GM18499 (cell line): ENCODE measurements at regions not wholly inside any gene's neighbourhood (a gene's known extent, or its start where the extent isn't known, plus 50 kb on each side); places are given as distances from the start of the nearest gene placed in this dataset.
"Not testable (repeated sequence)": the region's sequence is repeated elsewhere in the genome, so short reads cannot be mapped to it uniquely, and the experiment has no call there.

Source experiments
- ATAC-seq: cut with Tn5 transposase; IDR thresholded peaks from one replicate; pipeline ENCODE4 v1.9.1; 2021; ENCODE audit warnings: moderate number of reproducible peaks; ENCODE audit not compliant: insufficient read depth, unreplicated experiment

DNA sequence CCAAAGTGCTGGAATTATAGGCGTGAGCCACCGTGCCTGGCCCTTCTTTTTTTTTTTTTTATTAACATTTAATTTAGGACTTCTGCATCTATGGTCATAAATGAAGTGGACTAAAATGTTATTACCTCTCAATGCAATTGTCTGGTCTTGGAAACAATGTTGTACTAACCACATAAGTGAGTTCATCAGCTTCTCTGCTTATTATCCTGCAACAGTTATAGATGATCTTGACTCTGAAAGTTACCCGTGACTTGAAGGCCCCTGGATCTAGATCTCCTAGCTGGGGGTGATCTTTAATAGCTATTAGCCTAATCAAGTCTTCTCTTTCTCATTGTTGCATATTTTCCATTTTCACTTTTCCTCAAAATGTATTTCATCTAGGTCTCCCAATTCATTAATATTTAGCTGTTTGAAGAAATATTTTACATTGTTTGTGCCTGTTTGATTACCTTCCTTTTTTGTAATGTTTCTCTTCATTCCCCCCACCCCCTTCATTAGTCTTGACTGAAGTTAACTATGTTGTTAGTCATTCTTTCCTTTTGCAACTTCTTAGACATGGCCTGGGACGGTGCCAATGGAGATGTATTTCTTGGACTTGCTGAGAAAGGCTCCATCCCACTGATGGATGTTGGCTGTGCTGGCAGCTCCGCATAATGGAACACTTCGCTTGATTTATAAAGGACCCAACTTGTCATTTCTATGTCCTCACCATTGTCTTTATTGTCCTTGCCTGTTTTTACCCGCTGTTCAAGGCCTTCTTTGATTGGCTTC, 141.6 kb upstream of the RIOK3 start:
- no peak for ATAC-seq

DNA sequence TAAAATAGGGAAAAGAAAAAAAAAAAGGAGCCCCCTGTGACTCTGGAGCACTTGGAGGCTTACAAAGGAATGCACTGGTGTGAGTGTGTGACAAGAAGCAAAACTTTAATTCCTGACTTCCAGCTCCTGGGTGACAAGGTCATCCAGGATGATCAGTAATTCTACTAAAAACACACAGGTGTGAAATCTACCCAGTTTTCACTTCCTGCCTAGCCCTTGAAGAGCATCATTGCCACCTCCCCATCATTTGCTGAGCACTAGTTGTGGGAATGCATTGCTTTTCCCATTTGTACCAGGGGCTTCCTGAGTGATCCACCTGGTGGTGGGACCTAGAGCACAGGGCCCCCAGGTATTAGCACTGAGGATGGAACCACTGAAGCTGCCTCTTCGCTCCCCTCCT, 139.7 kb upstream of the RIOK3 start:
- ATAC-seq = no peak

DNA sequence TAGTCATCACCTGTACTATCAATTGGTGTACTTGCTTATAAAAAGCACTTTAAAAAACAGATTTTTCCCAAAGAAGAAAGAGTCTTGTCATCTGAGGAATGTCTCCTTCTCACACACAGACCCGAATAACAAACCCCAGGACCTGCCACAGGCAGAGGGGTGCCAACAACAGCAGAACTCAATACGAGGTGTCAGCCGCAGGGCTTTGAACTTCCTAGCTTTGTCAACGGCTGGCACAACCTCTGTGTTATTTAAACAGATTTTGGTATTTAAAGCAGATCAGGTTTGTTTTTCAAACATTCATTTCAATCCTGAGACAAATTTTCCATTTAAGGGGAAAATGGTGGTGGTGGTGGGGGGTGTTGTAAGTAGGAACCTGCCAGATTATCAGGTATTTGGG, 138.4 kb upstream of the RIOK3 start:
- ATAC-seq = no peak

DNA sequence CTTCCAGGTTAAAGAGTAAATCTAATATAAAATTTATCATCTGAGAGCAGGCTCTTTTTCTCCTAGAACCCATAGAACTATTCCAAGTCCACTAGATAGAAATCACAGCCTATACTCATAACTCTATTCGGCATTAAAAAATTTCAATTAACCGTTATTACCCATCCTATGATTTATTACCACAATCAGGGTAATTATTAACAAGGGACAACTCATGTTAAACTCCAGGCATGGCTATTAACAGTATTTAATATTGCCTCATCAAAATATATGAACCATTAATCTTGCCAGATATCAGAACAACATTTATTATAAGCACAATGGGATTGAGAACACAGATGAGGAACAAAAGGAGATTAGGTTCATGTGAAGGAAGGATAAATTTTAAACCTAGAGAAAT, 136.8 kb upstream of the RIOK3 start:
- ATAC-seq = no peak

DNA sequence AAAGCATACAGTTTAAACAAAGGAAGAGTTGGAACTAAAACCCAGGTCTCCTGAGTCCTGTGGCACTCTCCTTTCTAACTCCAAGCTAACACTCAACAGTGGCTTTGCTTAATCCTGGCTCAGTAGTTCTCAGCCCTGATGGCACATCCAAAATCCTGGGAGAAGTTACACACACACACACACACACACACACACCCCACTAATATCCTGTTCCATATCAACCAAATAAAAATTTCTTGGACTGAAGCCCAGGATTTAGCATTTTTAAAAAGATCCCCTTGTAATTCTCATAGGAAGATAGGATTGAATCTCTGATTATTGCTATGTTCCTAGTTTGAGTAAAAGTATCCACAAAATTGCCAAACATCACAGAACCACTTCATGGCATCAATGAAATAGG, 136.1 kb upstream of the RIOK3 start:
- no peak for ATAC-seq

DNA sequence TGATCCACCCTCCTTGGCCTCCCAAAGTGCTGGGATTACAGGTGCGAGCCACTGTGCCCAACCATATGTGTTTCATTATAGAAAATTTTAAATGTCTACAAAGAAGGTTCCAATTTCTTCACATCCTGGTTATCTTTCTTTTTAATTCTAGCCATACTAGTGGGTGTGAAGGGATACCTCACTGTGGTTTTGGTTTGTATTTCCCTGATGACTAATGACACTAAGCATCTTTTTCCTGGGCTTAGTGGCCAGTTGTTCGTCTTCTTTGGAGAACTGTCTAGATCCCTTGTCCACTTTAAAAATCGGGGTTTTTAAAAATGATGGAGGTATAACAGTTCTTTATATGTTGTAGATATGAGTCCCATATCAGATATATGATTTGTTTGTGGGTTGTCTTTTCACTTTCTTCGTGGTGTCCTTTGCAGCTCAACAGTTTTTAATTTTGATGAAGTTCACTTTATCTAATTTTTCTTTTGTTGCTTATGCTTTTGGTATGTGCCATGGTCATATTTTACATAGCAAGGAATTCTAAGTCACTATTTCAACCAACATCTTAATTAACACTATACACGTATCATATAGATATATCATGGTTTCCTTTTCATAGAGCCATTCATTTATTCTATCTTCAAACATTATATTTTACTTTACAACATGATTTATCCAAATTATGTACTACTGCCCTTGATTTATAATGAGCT, 135.0 kb upstream of the RIOK3 start:
- ATAC-seq = no peak

DNA sequence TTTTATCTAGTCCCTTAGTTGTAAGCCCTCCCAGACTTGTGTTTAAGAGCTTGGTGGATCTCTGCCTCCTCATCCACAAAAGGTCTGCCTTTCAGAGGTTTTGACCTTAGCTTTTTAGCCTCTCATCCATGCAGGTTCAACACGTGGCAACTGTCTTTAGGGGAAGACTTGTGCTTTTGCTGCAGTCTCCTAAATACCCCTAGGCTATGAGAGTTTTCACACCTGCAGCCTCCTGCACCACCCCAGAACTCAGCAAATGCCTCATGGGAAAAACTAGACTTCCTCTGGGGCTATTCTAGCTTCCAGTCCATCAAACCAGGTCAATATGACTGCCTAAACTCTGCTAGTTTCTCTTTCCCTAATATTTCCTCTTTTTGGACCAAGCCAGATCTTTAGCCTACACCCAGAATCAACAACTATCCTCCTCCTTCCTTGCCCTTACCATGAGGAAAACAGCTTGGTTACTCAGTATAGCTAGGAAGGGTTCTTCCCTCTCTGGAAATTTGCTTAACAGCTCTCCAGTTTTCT, 132.3 kb upstream of the RIOK3 start:
- no peak for ATAC-seq

DNA sequence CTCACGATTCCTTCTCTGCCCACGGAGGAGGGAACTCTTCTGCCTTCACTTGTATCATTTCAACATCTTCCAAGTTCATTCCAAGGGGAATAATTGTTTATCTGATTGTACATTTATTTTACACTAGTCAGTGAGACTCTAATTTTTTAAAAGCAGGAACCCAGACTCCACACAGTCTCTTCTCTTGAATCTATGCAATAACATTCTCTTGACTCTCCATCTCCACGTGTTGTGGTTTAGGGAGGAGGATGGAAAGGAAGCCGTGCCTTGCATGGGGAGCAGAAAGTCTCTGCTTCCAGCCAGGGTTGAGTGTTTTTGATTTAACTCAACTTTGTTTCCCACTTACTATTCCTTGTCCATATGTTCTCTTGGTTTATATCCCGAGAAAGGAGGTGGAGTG, 131.1 kb upstream of the RIOK3 start:
- ATAC-seq = no peak

DNA sequence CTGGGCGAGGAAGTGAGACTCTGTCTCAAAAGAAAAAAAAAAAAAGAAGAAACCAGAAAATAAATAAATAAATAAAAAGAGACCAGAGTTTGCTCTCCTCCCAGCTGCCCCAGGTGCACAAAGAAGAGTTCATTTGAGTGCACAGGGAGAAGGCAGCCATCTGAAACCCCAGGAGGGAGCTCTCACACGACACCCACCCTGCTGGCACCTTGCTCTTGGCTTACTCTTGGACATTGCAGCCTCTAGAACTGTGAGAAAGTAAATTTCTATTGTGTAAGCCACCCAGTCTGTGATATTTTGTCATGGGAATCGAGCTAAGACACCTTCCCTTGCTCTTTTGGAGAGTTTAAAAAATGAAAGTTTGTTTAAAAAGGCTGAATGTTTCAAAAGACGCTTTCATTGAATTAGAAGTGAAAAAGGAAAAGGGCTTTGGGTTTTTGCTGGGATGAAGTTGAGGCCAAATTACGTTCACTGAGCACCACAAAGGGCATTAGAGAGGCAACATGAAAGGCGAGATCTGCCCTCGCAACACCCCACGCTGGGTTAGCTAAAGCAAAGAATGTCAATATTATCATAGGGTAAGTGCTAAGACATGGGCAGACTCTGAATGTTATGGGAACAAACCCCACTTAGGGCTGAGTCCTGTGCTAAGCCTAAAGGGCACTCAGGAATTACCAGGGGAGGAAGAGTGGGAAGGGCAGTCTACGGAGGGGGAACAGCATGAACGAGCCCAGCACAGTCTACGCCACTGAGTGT, 128.9 kb upstream of the RIOK3 start:
- ATAC-seq = no peak

DNA sequence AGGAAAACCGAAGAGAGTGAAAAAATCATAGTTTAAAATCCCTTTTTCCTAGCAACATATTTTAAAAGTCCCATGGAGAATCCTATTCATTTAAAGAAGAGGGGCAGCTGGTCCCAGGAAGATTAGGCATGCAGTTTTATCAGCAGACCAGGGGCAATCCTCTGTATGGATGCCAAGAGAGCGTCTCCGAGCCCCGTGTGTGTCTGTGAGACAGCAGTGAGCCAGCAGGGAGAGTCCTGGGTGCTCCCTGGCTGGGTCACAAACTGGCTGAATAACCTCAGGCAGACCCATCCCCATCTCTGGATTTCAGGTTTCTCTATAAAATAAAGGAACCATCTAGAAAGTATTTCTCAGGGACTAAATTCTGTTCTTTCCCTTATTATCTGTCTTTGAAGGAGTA, 128.2 kb upstream of the RIOK3 start:
- ATAC-seq = no peak

DNA sequence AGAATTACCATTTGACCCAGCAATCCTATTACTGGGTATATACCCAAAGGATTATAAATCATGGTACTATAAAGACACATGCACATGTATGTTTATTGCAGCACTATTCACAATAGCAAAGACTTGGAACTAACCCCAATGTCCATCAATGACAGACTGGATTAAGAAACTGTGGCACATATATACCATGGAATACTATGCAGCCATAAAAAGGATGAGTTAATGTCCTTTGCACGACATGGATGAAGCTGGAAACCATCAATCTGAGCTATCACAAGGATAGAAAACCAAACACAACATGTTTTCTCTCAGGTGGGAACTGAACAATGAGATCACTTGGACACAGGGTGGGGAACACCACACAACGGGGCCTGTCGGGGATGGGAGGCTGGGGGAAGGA, 123.4 kb upstream of the RIOK3 start:
- ATAC-seq = not testable (repeated sequence)

DNA sequence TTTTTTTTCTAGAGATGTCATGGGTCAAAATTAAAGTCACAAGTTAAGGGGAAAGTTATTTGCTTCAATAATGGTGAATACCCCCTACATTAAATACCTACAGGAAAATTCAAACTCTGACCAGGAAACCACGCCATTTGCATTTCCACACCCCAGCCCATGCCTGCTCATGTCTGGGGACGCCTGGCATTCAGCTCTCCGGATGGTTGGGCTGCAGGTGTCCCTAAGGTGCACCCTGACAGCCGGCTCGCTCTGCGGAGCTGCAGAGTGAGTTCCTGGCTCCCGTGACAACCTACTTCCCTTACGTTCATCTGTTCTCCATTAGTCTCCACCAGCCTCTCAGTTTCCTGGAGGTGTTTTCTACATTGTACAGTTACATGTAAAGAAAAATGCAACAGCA, 122.7 kb upstream of the RIOK3 start:
- no peak for ATAC-seq

DNA sequence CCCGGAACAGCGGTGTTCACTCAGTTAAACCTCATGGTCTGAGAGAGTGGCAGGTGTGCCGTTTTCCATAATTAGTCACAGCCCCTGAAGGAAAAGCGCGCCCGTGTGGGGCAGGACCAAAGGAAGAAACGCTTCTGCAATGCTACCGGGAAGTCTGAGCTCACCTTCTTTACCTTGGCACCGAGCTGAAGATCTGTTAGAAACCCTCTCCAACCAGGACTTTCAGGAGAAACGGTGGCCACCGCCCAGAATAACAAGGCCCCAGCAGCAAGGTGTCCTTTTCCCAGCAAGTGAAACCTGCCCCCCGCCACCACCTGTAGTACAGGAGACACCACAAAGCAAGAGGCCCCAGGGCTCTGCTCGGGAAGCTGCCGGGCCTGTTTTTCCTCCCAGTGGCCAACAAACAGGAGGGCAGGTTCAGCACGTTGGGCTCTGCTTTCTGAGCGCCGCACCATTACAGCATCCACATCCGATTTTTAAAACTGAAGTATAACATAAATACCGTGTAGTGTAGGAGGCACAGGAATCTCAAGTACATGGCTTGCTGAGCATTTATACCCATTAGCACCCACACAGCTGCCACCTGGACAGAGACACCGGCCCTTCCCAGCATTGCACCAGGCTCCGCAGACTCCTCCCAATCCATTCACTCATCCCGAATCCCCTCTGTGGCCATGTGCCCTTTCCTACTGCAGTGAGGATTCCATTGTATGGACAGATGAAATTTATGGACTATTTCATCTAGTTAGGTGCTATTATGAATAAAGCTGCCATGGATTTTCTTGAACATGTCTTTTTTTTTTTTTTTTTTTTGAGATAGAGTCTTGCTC, 121.8 kb upstream of the RIOK3 start:
- no peak for ATAC-seq

DNA sequence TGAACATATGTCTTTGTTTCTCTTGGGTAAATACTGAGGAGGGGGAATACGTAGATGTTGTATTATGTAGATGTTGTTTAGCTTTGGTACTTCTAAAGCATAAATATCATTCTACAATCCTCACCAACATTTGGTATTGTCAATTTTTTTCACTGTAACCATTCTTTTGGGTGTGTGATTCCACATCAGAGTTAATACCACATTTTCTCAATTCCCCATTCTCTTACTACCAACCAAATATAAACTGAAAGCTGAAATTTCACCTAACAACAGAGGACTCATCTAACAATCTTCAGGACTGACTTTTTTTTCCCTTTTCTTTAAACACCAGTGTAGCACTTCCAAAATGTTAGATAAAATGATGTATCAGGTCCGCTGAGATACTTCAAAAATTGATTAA, 120.7 kb upstream of the RIOK3 start:
- no peak for ATAC-seq

DNA sequence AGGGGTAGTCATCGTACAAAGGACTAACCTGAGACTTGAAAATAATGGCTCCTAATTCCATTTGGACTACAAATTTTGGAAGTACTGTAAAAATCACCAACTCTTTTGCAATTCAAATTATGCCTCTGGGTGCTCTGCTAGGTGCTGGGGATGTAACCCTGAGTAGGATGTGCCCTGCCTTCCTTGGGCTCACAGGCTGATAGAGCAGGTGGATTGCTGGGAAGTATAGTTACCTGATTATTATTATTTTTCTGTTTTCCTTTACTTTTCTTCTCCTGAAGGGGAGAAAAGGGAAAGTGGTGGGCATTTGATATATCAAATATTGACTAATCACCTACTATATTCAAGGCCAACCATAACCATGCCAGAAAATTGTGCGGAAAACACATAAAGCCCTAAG, 119.3 kb upstream of the RIOK3 start:
- ATAC-seq = no peak

DNA sequence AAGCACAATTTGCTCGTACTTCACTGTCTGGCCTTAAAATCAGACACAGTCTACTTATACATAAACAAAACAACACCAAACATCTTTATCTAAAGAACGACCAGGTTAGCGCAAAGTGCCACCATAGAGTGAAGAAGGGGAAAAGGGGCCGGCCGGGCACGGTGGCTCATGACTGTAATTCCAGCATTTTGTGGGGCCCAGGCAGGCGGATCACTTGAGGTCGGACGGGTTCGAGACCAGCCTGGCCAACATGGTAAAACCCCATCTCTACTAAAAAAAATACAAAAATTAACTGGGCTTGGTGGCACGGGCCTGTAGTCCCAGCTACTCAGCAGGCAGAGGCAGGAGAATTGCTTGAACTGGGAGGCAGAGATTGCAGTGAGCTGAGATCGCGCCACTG, 118.5 kb upstream of the RIOK3 start:
- ATAC-seq = no peak

DNA sequence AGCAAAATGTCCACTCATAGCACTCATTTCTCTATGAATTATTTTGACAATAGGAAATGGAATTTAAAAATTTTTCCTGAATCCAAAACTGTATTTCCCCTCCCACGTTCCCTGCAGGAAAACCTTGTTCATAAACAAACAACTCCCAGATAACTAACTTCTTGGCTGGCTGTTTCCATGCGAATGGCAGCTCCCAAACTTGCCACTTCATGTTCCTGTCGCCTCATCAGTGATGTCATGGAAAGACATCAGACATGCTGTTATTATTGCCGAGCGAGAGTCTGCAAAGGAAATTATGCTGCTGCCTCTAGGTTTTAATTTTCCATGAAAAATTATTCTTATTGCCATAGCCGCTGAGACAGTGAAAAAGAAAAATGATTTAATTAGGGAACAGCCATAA, 117.0 kb upstream of the RIOK3 start:
- ATAC-seq = no peak

DNA sequence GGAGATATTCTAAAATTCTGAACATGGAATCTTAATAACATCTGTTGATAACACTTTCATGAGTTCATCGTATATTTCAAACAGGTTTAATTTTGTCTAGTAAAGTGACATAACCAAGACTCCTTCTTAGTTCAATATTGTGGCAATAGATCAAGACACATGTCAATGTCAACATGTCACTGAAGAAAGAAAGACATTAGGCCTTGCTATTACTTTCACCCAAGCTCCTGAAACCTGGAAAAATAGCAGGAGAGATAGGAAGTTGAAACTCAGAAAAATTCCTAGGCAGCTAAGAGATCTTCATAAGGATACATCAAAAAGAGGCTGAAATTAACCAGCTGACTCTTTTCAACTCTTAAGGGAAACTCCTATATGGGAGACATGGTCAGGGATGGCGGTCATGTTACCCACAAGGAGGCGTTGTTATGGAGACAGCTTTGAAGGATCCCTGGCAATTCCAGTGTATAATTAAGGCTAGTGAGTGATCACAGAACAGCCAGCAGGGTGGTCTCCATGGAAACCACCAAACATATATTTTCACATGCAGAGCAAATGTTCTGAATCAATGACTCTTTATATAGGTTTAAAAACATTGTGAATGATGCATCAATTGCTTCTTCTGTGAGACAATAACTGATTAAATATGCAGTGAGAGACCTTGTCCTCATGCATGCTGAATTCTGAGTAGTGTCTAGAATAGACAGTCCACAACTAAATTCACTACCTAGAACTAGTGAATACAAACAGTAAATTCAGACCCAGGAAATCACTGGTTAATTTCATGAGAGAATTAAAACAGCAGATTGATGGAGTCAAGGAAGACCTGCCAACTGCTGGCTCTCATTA, 115.3 kb upstream of the RIOK3 start:
- ATAC-seq = no peak

DNA sequence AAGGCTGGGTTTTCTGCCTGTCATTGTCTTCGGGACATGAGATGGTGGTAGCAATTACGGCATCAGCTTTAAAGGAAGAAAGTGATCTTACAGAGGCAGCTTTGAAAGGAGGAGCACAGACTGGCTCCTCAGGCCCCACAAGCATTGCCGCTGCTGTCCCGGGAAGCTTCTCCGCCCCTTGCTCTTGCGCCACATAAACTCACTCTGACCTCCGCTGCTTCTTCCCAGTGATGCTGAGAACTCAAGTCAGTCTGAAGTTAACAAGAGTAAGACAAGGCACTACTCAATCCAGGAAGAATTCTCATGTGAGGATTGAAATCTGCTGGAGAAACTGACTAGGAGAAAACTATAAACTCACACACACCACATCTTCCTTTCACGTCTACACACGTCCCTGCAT, 112.4 kb upstream of the RIOK3 start:
- no peak for ATAC-seq
